T-cell (primary cell): ENCODE measurements at regions not wholly inside any gene's neighbourhood (a gene's known extent, or its start where the extent isn't known, plus 50 kb on each side); places are given as distances from the start of the nearest gene placed in this dataset.

Experiments
- ATAC-seq, 4 experiments: fragments of 200-7000 bp in 3 of 4; fragments of 150-1000 bp in 1 of 4; cut with Tn5 transposase; replicated peaks in 1 of 4; 1 replicate in 3 of 4; 2 replicates in 1 of 4; pipeline ENCODE4 v1.10.0; 2021; ENCODE audit warnings: moderate library complexity in 3 of 4, mild to moderate bottlenecking in 2 of 4, moderate number of reproducible peaks in 1 of 4
- CTCF ChIA-PET, 2 donors: fragments of 300-600 bp; sonication (Branson Sonifier 250); formaldehyde crosslinking; loops; one replicate each; lab custom pipeline; 2022; ENCODE audit warnings: antibody characterized with exemption in 2 of 2; lab: Charles Lee
- POLR2A ChIA-PET, 2 donors: fragments of 300-600 bp; sonication (Branson Sonifier 250); formaldehyde crosslinking; loops; one replicate each; lab custom pipeline; 2022; ENCODE audit warnings: antibody characterized with exemption in 2 of 2; lab: Charles Lee
- DNase-seq, 35 experiments: peaks; one replicate each; pipeline versions ENCODE4 v3.0.0 to v3.0.0-alpha.2; 2013 to 2023
- H3K27ac ChIP-seq: one replicate; pipeline ENCODE4 v1.5.1; 2013; ENCODE audit warnings: low read length
- H3K27me3 ChIP-seq, 2 experiments: replicated peaks in 1 of 2; 1 replicate in 1 of 2; 2 replicates in 1 of 2; pipeline versions ENCODE4 v1.6.1 to v1.7.0; 2013; ENCODE audit warnings: low read length in 1 of 2, mixed read lengths in 1 of 2; ENCODE audit not compliant: control insufficient read depth in 2 of 2, insufficient read depth in 2 of 2; ENCODE audit errors: extremely low read depth in 1 of 2
- H3K36me3 ChIP-seq, 2 donors: 1 replicate in 1 of 2; 2 replicates in 1 of 2; pipeline versions ENCODE4 v1.6.1 to v1.7.0; 2013; ENCODE audit warnings: low read length in 1 of 2; ENCODE audit not compliant: control insufficient read depth in 2 of 2, insufficient read depth in 1 of 2; ENCODE audit errors: extremely low read depth in 1 of 2
- H3K4me1 ChIP-seq, 2 experiments: 1 replicate in 1 of 2; 2 replicates in 1 of 2; pipeline versions ENCODE4 v1.6.1 to v1.7.0; 2013; ENCODE audit warnings: low read length in 2 of 2, mixed read lengths in 1 of 2; ENCODE audit not compliant: insufficient read depth in 2 of 2, control insufficient read depth in 1 of 2; ENCODE audit errors: extremely low read depth in 1 of 2
- H3K4me3 ChIP-seq, 2 donors: 1 replicate in 1 of 2; 2 replicates in 1 of 2; pipeline versions ENCODE4 v1.5.1 to v1.7.0; 2013; ENCODE audit warnings: mild to moderate bottlenecking in 2 of 2, low read length in 1 of 2, moderate library complexity in 1 of 2; ENCODE audit not compliant: control insufficient read depth in 1 of 2; ENCODE audit errors: extremely low read depth in 1 of 2
- H3K9me3 ChIP-seq: 2 replicates; pipeline ENCODE4 v1.7.0; 2013
- H3K27ac Mint-ChIP-seq, 2 donors: one replicate each; pipeline ENCODE4 v1.8.0; 2020 to 2021; ENCODE audit warnings: mild to moderate bottlenecking in 2 of 2, mixed read lengths in 2 of 2
- H3K27me3 Mint-ChIP-seq, 2 donors: one replicate each; pipeline ENCODE4 v1.8.0; 2021 to 2022; ENCODE audit warnings: mixed read lengths in 2 of 2
- H3K36me3 Mint-ChIP-seq: one replicate; pipeline ENCODE4 v1.8.0; 2021; ENCODE audit warnings: mixed read lengths
- H3K4me1 Mint-ChIP-seq, 3 donors: one replicate each; pipeline ENCODE4 v1.8.0; 2020 to 2022; ENCODE audit warnings: mixed read lengths in 3 of 3, mild to moderate bottlenecking in 1 of 3
- H3K4me3 Mint-ChIP-seq, 3 donors: one replicate each; pipeline ENCODE4 v1.8.0; 2020 to 2022; ENCODE audit warnings: mild to moderate bottlenecking in 3 of 3, mixed read lengths in 3 of 3, moderate library complexity in 3 of 3
- H3K9me3 Mint-ChIP-seq, 3 donors: one replicate each; pipeline ENCODE4 v1.8.0; 2020 to 2022; ENCODE audit warnings: mixed read lengths in 3 of 3
- WGBS: methylation state at CpG from one replicate; pipeline ENCODE4 v1.1.5; 2013; ENCODE audit warnings: missing lambda C conversion rate; ENCODE audit not compliant: insufficient coverage; 5-methylcytosine and 5-hydroxymethylcytosine counted together

GRCh38 chr5:116370149-116370548 lies 204.5 kb downstream of the SEMA6A start:
- Mint-ChIP-seq H3K4me3 (no peak overlapping the region), H3K27me3 (no peaks in the 10 kb centered on the region), H3K9me3 (no peaks in the 10 kb centered on the region), H3K4me1 (peaks cover 22 to 30% (median 26%) of the 10 kb centered on the region in 3 donors), H3K36me3 (peaks cover 28% of the 10 kb centered on the region), H3K27ac (no peak overlapping the region)
- no peak overlapping the region for H3K27ac ChIP-seq
- H3K4me1 ChIP-seq, result peaks cover 0 to 2% of the 10 kb centered on the region in 2 experiments
- CTCF ChIA-PET, result no interaction called here
- DNase-seq (no peak), ATAC-seq (no peak)
- no peaks in the 10 kb centered on the region for H3K9me3 ChIP-seq
- POLR2A ChIA-PET, result no interaction called here
- H3K36me3 ChIP-seq, result no peaks in the 10 kb centered on the region
- H3K27me3 ChIP-seq, result no peaks in the 10 kb centered on the region
- no peak overlapping the region for H3K4me3 ChIP-seq
- WGBS, result 100% methylated on average over 1 of the region's 4 CpGs

- POLR2A ChIA-PET, result no interaction called here
- CTCF ChIA-PET, result interaction anchor here in 1 of 2 donors (0.7 kb wide), 1 partner anchor 30 kb away, joined by 4 read pairs; no protein-coding TSS in a partner anchor
These were observed 209.6 kb downstream of the SEMA6A start for GRCh38 chr5:116365006-116365496.

GRCh38 chr5:116363780-116364179 lies 210.8 kb downstream of the SEMA6A start:
- no peak for DNase-seq
- Histone ChIP-seq H3K4me1 (no peaks in the 10 kb centered on the region), H3K36me3 (peaks cover 0 to 6% of the 10 kb centered on the region in 2 donors), H3K9me3 (no peaks in the 10 kb centered on the region), H3K4me3 (no peak overlapping the region), H3K27ac (no peak overlapping the region), H3K27me3 (no peaks in the 10 kb centered on the region)
- Mint-ChIP-seq H3K9me3 (no peaks in the 10 kb centered on the region), H3K4me1 (peaks cover 1 to 3% (median 2%) of the 10 kb centered on the region in 3 donors), H3K36me3 (peaks cover 24% of the 10 kb centered on the region), H3K27ac (no peak overlapping the region), H3K4me3 (no peak overlapping the region), H3K27me3 (no peaks in the 10 kb centered on the region)
- POLR2A ChIA-PET, result no interaction called here
- no peak for ATAC-seq
- CTCF ChIA-PET, result no interaction called here
- WGBS, result 100% methylated on average over 1 of the region's 1 CpG

More at GRCh38 chr5:116365006-116365496, 209.6 kb downstream of the SEMA6A start:
- no peaks in the 10 kb centered on the region for H3K27me3 ChIP-seq
- WGBS, result 79% methylated on average over 3 of the region's 3 CpGs
- no peaks in the 10 kb centered on the region for H3K9me3 ChIP-seq
- no peak overlapping the region for H3K27ac ChIP-seq
- H3K4me1 ChIP-seq, result no peaks in the 10 kb centered on the region
- peaks cover 0 to 6% of the 10 kb centered on the region in 2 donors for H3K36me3 ChIP-seq
- Mint-ChIP-seq H3K27ac (no peak overlapping the region), H3K9me3 (no peaks in the 10 kb centered on the region), H3K36me3 (peaks cover 18% of the 10 kb centered on the region), H3K27me3 (no peaks in the 10 kb centered on the region), H3K4me1 (peaks cover 9 to 15% (median 12%) of the 10 kb centered on the region in 3 donors), H3K4me3 (no peak overlapping the region)
- ATAC-seq (no peak), DNase-seq (no peak)
- no peak overlapping the region for H3K4me3 ChIP-seq

GRCh38 chr5:116361979-116362577 lies 212.5 kb downstream of the SEMA6A start:
- ATAC-seq (no peak), DNase-seq (no peak)
- H3K27me3 Mint-ChIP-seq, result no peaks in the 10 kb centered on the region
- Histone ChIP-seq H3K4me3 (no peak overlapping the region), H3K4me1 (no peaks in the 10 kb centered on the region), H3K9me3 (no peaks in the 10 kb centered on the region), H3K36me3 (peaks cover 0 to 6% of the 10 kb centered on the region in 2 donors), H3K27ac (no peak overlapping the region), H3K27me3 (no peaks in the 10 kb centered on the region)
- H3K9me3 Mint-ChIP-seq, result no peaks in the 10 kb centered on the region
- no peak overlapping the region for H3K27ac Mint-ChIP-seq
- no peak overlapping the region for H3K4me3 Mint-ChIP-seq
- peaks cover 28% of the 10 kb centered on the region for H3K36me3 Mint-ChIP-seq
- CTCF ChIA-PET, result no interaction called here
- POLR2A ChIA-PET, result no interaction called here
- no peaks in the 10 kb centered on the region for H3K4me1 Mint-ChIP-seq
- WGBS, result 94% methylated on average over 4 of the region's 6 CpGs

- Mint-ChIP-seq H3K27ac (no peak overlapping the region), H3K4me3 (no peak overlapping the region), H3K27me3 (no peaks in the 10 kb centered on the region), H3K4me1 (no peaks in the 10 kb centered on the region), H3K9me3 (no peaks in the 10 kb centered on the region), H3K36me3 (peaks cover 33% of the 10 kb centered on the region)
- Histone ChIP-seq H3K4me3 (no peak overlapping the region), H3K27ac (no peak overlapping the region), H3K36me3 (peaks cover 0 to 6% of the 10 kb centered on the region in 2 donors), H3K4me1 (no peaks in the 10 kb centered on the region), H3K9me3 (no peaks in the 10 kb centered on the region), H3K27me3 (no peaks in the 10 kb centered on the region)
- ATAC-seq (no peak), DNase-seq (no peak)
- WGBS, result 97% methylated on average over 38 of the region's 53 CpGs
- ChIA-PET POLR2A (no interaction called here), CTCF (no interaction called here)
These were observed 213.3 kb downstream of the SEMA6A start for GRCh38 chr5:116361171-116361967.

GRCh38 chr5:116360008-116360853 lies 214.4 kb downstream of the SEMA6A start:
- H3K27ac ChIP-seq, result no peak overlapping the region
- CTCF ChIA-PET, result no interaction called here

More at GRCh38 chr5:116360008-116360853, 214.4 kb downstream of the SEMA6A start:
- 85% methylated on average over 4 of the region's 7 CpGs for WGBS
- peaks cover 0 to 6% of the 10 kb centered on the region in 2 donors for H3K36me3 ChIP-seq
- no peaks in the 10 kb centered on the region for H3K9me3 ChIP-seq
- no peak overlapping the region for H3K27ac Mint-ChIP-seq
- DNase-seq (no peak), ATAC-seq (no peak)
- POLR2A ChIA-PET, result no interaction called here
- peaks cover 0 to 2% (median under 1%) of the 10 kb centered on the region in 3 donors for H3K9me3 Mint-ChIP-seq
- no peaks in the 10 kb centered on the region for H3K4me1 ChIP-seq
- H3K36me3 Mint-ChIP-seq, result peaks cover 38% of the 10 kb centered on the region
- peaks cover 0 to 5% (median 0%) of the 10 kb centered on the region in 3 donors for H3K4me1 Mint-ChIP-seq
- no peak overlapping the region for H3K4me3 Mint-ChIP-seq
- no peak overlapping the region for H3K4me3 ChIP-seq
- H3K27me3 Mint-ChIP-seq, result no peaks in the 10 kb centered on the region
- no peaks in the 10 kb centered on the region for H3K27me3 ChIP-seq
